ENCODE measurements at regions not wholly inside any gene's neighbourhood (a gene's known extent, or its start where the extent isn't known, plus 50 kb on each side); places are given as distances from the start of the nearest gene placed in this dataset.
"Not testable (repeated sequence)": the region's sequence is repeated elsewhere in the genome, so short reads cannot be mapped to it uniquely, and the experiment has no call there.

DNA sequence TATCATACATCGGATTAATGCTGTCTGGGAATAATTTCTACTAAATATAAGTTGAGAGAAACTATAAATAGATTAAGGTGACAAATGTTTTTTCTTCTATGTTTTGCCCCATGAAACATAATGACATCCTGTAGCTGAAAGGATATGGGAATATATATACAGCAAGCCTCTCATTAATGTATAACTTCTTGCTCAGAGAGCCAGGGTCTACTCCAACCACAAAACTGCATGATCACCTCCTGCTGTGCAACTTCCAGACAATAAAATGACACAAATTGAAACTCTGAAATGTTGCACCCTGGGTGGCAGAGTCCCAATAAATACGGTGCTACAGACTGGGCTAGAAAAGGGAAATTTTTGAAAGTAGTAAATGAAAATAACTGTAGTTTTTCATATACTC lies 571.9 kb upstream of the CBLB start:
- ChIA-PET CTCF (no interaction called here), POLR2A (no interaction called here)
- H3K4me3 ChIP-seq (ENCODE audit: low read depth, low read length): no peak overlapping the region
- TF ChIP-seq, protein P1, sequence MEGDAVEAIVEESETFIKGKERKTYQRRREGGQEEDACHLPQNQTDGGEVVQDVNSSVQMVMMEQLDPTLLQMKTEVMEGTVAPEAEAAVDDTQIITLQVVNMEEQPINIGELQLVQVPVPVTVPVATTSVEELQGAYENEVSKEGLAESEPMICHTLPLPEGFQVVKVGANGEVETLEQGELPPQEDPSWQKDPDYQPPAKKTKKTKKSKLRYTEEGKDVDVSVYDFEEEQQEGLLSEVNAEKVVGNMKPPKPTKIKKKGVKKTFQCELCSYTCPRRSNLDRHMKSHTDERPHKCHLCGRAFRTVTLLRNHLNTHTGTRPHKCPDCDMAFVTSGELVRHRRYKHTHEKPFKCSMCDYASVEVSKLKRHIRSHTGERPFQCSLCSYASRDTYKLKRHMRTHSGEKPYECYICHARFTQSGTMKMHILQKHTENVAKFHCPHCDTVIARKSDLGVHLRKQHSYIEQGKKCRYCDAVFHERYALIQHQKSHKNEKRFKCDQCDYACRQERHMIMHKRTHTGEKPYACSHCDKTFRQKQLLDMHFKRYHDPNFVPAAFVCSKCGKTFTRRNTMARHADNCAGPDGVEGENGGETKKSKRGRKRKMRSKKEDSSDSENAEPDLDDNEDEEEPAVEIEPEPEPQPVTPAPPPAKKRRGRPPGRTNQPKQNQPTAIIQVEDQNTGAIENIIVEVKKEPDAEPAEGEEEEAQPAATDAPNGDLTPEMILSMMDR (IDR thresholded peaks at IDR 0.05; ENCODE audit: insufficient read depth, low read length, missing control alignments): no peak
- no peak for DNase-seq (ENCODE audit: low read depth, low spot score)

DNA sequence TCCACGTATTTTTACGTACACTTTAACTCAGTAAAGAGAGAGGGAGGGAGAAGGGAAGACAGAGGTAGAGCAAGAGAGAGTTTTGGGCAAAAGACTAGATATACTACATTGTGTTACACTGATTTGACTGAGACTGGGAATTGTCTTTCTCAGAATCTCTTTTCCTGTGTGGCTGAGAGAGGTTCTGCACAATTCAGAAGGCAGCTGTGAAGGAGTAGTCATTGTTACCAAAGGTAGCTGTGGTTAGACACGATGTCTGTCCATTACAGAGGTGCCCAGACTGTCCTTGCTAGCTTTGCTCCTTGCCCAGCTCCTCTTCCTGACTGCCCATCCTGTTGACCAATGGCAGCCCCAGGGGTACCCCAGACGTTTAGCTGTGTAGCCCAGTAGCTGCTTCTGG lies 577.5 kb upstream of the CBLB start:
- DNase-seq (ENCODE audit: low read depth, low spot score): no peak
- ChIA-PET POLR2A (no interaction called here), CTCF (interaction anchor here (1.2 kb wide), 1 partner anchor 12 kb away, joined by 3 read pairs; no protein-coding TSS in a partner anchor)
- H3K4me3 ChIP-seq (ENCODE audit: low read depth, low read length): no peak overlapping the region
- TF ChIP-seq, protein P1 (IDR thresholded peaks at IDR 0.05; ENCODE audit: insufficient read depth, low read length, missing control alignments): no peak

DNA sequence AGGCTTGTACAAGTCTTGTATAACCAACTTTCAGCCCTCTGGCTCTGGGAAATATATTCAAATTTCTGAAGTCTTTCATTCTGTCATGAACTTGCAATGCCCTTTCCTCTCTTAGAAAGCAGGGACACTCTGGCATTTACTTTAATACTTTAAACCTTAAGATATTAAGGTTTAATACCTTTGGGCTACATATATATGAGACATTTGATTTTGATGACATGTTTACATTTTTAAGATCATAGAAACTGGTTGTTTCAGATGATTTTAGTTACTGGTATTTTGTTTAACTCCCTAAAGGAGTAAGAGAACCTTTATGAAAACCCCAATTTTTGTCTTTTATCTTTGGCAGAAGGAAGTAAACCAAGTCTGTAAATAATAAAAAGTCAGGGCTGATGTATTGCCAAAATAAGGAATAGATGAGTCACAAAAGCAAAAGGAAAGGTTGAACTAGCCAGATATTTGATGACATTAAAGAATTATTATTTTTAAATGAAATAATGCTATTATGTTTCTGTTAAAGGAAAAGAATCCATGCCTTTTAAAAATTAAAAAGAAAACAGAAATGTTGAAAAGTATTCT lies 579.0 kb upstream of the CBLB start:
- DNase-seq (ENCODE audit: low read depth, low spot score): no peak
- POLR2A ChIA-PET: no interaction called here
- no peak overlapping the region for H3K4me3 ChIP-seq (ENCODE audit: low read depth, low read length)
- TF ChIP-seq, protein P1 (IDR thresholded peaks at IDR 0.05; ENCODE audit: insufficient read depth, low read length, missing control alignments): no peak
- CTCF ChIA-PET: no interaction called here

DNA sequence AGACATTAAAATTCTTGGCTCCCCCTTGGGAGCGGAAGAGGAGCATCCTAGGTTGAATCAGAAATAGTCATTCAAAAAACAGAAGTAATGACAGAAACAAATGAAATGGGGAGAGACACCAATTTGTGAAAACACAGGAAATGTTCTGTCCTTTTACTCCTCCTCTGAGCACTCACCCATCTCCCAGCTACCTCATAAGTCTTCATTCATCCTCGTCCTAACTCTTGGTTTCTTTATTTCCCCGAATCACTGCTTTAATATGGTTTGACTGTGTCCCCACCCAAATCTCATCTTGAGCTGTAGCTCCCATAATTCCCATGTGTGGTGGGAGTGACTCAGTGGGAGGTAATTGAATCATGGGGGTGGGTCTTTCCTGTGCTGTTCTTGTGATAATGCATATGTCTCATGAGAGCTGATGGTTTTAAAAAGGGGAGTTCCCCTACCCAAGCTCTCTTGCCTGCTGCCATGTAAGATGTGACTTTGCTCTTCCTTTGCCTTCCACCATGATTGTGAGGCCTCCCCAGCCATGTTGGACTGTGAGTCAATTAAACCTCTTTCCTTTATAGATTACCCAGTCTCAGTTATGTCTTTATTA lies 579.7 kb upstream of the CBLB start:
- POLR2A ChIA-PET; DNase-seq (ENCODE audit: low read depth, low spot score); H3K4me3 ChIP-seq (ENCODE audit: low read depth, low read length): not testable (repeated sequence)
- CTCF ChIA-PET: interaction anchor here (1.0 kb wide), 1 partner anchor 17 kb away, joined by 3 read pairs; no protein-coding TSS in a partner anchor

DNA sequence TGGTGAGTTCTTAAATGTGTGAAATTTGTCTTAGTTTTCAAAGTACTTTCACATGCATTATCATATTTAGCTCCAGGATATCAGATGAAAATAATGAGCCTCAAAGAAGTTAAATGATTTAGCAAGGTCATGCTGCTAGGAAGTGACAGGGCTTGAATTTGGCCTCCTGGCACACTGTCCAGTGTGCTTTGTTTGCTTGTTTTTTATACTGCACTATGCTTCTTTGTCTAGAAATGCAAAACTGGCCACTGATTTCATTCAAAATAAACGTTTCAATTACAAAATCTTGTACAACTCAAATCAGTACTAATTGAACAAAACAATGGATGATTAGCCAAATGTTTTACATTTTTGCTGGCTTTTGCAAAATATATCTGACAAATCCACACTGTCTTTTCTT lies 583.3 kb upstream of the CBLB start:
- ChIA-PET CTCF (no interaction called here), POLR2A (no interaction called here)
- DNase-seq (ENCODE audit: low read depth, low spot score): no peak
- TF ChIP-seq, protein P1 (IDR thresholded peaks at IDR 0.05; ENCODE audit: insufficient read depth, low read length, missing control alignments): no peak
- no peak overlapping the region for H3K4me3 ChIP-seq (ENCODE audit: low read depth, low read length)

DNA sequence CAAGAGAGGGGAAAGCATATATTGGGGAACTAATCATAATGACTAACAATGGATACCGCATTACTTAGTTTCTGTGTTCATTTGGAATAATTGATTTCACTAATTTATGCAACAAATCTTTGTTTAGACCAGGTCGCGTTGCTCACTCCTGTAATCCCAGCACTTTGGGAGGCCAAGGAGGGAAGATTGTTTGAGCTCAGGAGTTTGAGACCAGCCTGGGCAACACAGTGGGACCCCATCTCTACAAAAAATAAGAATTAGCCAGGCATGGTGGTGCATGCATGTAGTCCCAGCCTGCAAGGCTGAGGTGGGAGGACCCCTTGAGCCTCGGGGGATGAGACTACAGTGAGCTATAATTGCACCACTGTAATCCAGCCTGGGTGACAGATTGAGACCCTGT lies 585.7 kb upstream of the CBLB start:
- H3K4me3 ChIP-seq (ENCODE audit: low read depth, low read length): no peak overlapping the region
- no peak for DNase-seq (ENCODE audit: low read depth, low spot score)
- TF ChIP-seq, protein P1 (IDR thresholded peaks at IDR 0.05; ENCODE audit: insufficient read depth, low read length, missing control alignments): no peak
- POLR2A ChIA-PET: no interaction called here
- CTCF ChIA-PET: interaction anchor here (1.3 kb wide), 1 partner anchor 10 kb away, joined by 4 read pairs; no protein-coding TSS in a partner anchor

Measured in AG04449 (cell line).